Left lung (tissue), 4 donors: ENCODE measurements at regions not wholly inside any gene's neighbourhood (a gene's known extent, or its start where the extent isn't known, plus 50 kb on each side); places are given as distances from the start of the nearest gene placed in this dataset.
A peak's percentile ranks its signal among the peaks of the same experiment; 100 is the strongest.

ENCODE experiments used
- ATAC-seq: fragments of 200-7000 bp; cut with Tn5 transposase; one replicate; pipeline ENCODE4 v1.9.1; 2020; ENCODE audit warnings: moderate library complexity
- DNase-seq, 4 donors: peaks; one replicate each; pipeline ENCODE4 v3.0.0-alpha.2; 2013 to 2020
- H3K27ac ChIP-seq, 2 donors: fragments of 200-600 bp; sonication (generic) in 1 of 2; one replicate each; pipeline versions ENCODE4 v1.5.0 to v1.8.0; 2020 to 2021
- H3K27me3 ChIP-seq, 2 donors: fragments of 200-600 bp; sonication (generic) in 1 of 2; one replicate each; pipeline versions ENCODE4 v1.5.0 to v1.8.0; 2020 to 2021
- H3K36me3 ChIP-seq, 2 donors: fragments of 200-600 bp; sonication (generic) in 1 of 2; one replicate each; pipeline versions ENCODE4 v1.5.0 to v1.8.0; 2020 to 2021
- H3K4me1 ChIP-seq, 2 donors: fragments of 200-600 bp; one replicate each; pipeline ENCODE4 v1.8.0; 2021
- H3K4me3 ChIP-seq, 2 donors: fragments of 200-600 bp; sonication (generic) in 1 of 2; one replicate each; pipeline versions ENCODE4 v1.5.0 to v1.8.0; 2020 to 2021; ENCODE audit warnings: mild to moderate bottlenecking in 1 of 2
- H3K9me3 ChIP-seq, 2 donors: fragments of 200-600 bp; sonication (generic) in 1 of 2; one replicate each; pipeline versions ENCODE4 v1.5.0 to v1.8.0; 2020 to 2021
- intact Hi-C, 2 donors: fragments of 100-400 bp; cut with DNase I; formaldehyde crosslinking; loops; one replicate each; pipeline versions ENCODE4 v1.11.2 to v1.14.2; 2022
- TF ChIP-seq, protein P1 (sequence below), 2 donors: fragments of 200-600 bp; sonication (generic) in 1 of 2; IDR thresholded peaks; one replicate each; pipeline versions ENCODE4 v1.5.0 to v1.8.0; 2021; ENCODE audit warnings: antibody characterized with exemption in 2 of 2
- donor health status: DM: no; HTN: yes; CAD: no.
- donor health status: DM: no; HTN: no; CAD: no.

DNA sequence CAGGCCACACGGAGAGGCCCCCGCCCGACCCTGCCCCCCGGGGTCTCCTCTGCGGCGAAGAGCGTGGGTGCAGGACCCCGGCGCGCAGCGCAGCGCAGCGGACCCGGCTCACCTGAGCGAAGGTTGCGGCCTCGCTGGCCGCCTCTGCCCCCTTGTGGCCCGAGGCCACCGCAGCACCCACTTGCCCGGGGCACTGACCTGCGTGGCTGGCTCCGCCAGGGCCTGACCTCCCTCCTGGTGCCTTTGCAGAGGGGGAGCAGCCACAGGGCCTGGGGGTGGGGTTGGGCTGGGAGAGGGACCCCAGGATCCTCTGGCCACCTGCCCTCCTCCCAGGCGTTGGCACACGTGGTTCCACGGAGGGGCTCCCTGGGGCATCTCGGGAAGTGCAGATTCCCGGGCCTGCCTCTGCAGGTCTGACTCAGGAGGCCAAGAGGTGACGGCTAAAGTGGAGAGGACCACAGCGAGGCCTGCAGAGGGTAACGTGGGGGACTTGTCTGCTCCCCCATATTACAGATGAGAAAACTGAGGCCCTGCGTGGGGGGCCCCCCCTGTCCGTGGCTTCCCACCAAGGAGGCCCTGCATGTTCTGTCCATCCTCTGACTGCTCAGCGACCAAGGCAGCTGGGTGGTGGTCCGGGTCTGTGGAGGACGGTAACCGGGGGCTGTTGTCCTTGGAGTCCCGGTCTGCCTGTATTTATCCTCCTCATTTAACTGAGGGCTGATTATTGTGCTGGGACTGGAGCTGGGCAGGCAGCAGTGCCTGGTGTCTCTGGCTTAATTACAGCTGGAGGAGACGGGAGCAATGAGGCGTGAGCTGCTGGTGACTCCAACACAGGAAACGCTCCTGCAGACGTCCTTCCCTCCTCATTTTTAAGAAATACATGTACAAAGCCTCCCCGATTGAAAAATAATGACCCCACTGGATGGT, 67.9 kb upstream of the BEGAIN start:
- no peak overlapping the region for H3K27ac ChIP-seq
- H3K27me3 ChIP-seq, result peaks cover 0 to 44% of the 10 kb centered on the region in 2 donors
- H3K4me3 ChIP-seq, result no peak overlapping the region
- H3K36me3 ChIP-seq, result no peaks in the 10 kb centered on the region
- DNase-seq (peak in 1 of 4 donors; percentile 89), ATAC-seq (peak; percentile 93)
- H3K4me1 ChIP-seq, result peaks cover 0 to 5% of the 10 kb centered on the region in 2 donors
- TF ChIP-seq, protein P1, sequence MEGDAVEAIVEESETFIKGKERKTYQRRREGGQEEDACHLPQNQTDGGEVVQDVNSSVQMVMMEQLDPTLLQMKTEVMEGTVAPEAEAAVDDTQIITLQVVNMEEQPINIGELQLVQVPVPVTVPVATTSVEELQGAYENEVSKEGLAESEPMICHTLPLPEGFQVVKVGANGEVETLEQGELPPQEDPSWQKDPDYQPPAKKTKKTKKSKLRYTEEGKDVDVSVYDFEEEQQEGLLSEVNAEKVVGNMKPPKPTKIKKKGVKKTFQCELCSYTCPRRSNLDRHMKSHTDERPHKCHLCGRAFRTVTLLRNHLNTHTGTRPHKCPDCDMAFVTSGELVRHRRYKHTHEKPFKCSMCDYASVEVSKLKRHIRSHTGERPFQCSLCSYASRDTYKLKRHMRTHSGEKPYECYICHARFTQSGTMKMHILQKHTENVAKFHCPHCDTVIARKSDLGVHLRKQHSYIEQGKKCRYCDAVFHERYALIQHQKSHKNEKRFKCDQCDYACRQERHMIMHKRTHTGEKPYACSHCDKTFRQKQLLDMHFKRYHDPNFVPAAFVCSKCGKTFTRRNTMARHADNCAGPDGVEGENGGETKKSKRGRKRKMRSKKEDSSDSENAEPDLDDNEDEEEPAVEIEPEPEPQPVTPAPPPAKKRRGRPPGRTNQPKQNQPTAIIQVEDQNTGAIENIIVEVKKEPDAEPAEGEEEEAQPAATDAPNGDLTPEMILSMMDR (IDR thresholded peaks at IDR 0.05), result peak; percentile 73 to 78
- H3K9me3 ChIP-seq, result no peaks in the 10 kb centered on the region
- intact Hi-C loops, result loop anchor here in 1 of 2 donors (5.0 kb wide), 1 partner anchor 273 kb away; no protein-coding TSS in a partner anchor

DNA sequence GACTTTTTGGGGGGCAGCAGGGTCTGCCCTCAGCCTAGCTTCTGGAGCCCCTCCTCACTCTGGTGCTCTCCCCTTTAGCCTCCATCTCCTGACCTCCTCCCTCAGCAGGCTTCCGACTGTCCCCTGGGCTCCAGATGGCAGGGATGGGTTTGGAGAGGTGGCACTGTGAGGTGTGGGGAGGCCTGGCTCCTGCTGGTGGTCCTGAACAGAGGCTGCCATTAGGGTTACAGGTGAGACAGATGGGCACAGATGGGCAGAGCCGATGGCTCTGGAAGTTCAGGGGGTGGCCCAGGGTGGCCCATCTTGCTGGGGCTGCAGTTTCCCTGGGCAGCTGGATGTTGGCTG, 68.5 kb upstream of the BEGAIN start:
- TF ChIP-seq, protein P1 (IDR thresholded peaks at IDR 0.05), result no peak
- DNase-seq (no peak), ATAC-seq (no peak)
- intact Hi-C loops, result no loop called here
- no peak overlapping the region for H3K27ac ChIP-seq
- H3K4me1 ChIP-seq, result peaks cover 0 to 5% of the 10 kb centered on the region in 2 donors
- H3K36me3 ChIP-seq, result no peaks in the 10 kb centered on the region
- no peak overlapping the region for H3K4me3 ChIP-seq
- no peaks in the 10 kb centered on the region for H3K9me3 ChIP-seq
- H3K27me3 ChIP-seq, result peaks cover 0 to 44% of the 10 kb centered on the region in 2 donors

DNA sequence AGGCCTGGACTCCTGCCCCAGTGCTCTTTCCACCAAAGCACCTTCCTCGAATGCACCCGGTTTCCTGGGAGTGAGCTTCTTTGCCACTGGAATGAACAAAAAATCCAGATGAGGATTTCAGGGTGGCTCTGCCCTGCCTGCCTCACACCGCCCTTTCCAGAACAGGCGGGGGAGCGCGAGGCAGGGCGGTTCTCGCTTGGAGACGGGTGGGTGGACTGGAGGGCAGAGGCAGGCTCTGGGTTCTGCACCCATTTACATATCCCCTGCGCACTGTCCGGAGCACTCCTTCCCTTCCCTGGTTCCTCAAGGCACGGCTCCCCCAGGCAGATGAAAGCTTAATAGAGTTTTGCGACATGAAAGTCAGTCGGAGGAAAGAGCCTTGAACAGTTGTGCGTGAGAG, 69.7 kb upstream of the DLK1 start:
- ATAC-seq (no peak), DNase-seq (no peak)
- Histone ChIP-seq H3K9me3 (no peaks in the 10 kb centered on the region), H3K27ac (no peak overlapping the region), H3K27me3 (peaks cover 0 to 44% of the 10 kb centered on the region in 2 donors), H3K4me3 (no peak overlapping the region), H3K36me3 (no peaks in the 10 kb centered on the region), H3K4me1 (peaks cover 0 to 5% of the 10 kb centered on the region in 2 donors)
- intact Hi-C loops, result no loop called here
- TF ChIP-seq, protein P1 (IDR thresholded peaks at IDR 0.05), result no peak

DNA sequence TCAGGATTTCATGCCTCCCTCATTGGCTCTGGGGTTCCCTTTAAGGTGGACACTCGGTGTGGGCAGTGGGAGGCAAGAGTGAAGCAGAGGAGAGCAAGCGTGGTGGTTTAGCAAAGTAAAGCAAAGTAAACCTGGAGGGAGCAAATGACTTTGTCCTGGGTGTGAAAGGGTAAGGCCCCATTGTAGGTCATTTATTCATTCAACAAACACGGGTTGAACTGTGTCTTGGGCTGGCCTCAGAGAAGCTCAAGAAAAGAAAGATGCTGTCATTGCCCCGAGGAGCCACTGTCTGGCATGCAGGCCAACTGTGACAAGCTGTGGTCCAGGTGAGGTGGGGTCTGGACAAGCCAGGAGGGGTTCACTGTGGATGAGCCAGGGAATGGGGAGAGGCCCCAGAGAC, 68.9 kb upstream of the DLK1 start:
- DNase-seq (no peak), ATAC-seq (no peak)
- Histone ChIP-seq H3K27ac (no peak overlapping the region), H3K4me3 (no peak overlapping the region), H3K9me3 (no peaks in the 10 kb centered on the region), H3K4me1 (peaks cover 0 to 5% of the 10 kb centered on the region in 2 donors), H3K36me3 (no peaks in the 10 kb centered on the region), H3K27me3 (peaks cover 0 to 44% of the 10 kb centered on the region in 2 donors)
- TF ChIP-seq, protein P1 (IDR thresholded peaks at IDR 0.05), result no peak
- intact Hi-C loops, result no loop called here

DNA sequence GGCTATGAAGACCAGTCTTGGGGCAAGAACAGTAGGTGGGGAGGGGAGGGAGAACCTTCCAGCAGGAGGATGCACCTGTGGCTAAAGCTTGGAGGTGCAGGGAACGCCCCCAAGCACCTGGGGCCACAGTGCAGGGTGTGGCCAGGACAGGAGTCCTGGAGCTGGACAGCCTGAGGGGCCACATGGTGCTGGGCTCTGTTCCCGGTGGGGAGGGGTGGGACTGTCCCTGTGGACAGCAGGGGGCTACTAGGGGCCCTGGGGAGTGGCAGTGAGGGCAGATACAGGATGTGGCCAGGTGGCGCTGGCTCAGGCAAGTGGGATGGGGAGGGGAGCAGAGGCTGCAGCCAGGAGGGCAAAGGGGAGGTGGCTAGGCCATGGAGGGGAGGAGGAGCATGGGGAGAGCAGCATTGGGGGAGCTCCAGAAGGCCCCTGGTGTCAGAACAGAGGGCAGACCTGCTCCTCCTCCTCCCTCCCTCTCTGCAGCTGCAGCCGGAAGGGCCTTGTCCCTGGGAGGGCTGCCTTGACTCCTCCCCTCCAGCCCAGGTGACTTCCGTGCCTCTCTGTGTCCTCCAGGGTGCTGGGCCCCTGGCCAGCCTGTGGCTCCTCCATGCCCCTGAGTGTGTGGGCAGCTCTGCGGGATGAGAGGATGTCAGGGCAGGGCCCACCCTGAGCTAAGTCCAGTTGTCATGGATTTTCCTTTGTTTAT, 68.4 kb upstream of the DLK1 start:
- TF ChIP-seq, protein P1 (IDR thresholded peaks at IDR 0.05), result no peak
- intact Hi-C loops, result no loop called here

More for the DNA sequence above, 68.4 kb upstream of the DLK1 start:
- H3K9me3 ChIP-seq, result no peaks in the 10 kb centered on the region
- ATAC-seq (peak; percentile 5), DNase-seq (no peak)
- H3K27ac ChIP-seq, result no peak overlapping the region
- no peaks in the 10 kb centered on the region for H3K36me3 ChIP-seq
- H3K4me3 ChIP-seq, result no peak overlapping the region
- peaks cover 0 to 41% of the 10 kb centered on the region in 2 donors for H3K27me3 ChIP-seq
- H3K4me1 ChIP-seq, result peaks cover 0 to 5% of the 10 kb centered on the region in 2 donors
